ENCODE measurements at regions not wholly inside any gene's neighbourhood (a gene's known extent, or its start where the extent isn't known, plus 50 kb on each side); places are given as distances from the start of the nearest gene placed in this dataset.
A peak's percentile ranks its signal among the peaks of the same experiment; 100 is the strongest.

GRCh38 chr9:108259917-108260675 lies 595.7 kb downstream of the ACTL7B start:
- H2BK5ac ChIP-seq (ENCODE audit: low read depth, low read length, poor library complexity, severe bottlenecking) = no peak overlapping the region
- peak; percentile 40 for DNase-seq
- no peak overlapping the region for H3K4ac ChIP-seq (ENCODE audit: low read depth in 1 of 2, low read length in 2 of 2)
- H3K36me3 ChIP-seq (ENCODE audit: control insufficient read depth in 1 of 2, insufficient read depth in 2 of 2, low read depth in 1 of 2, low read length in 2 of 2) = no peaks in the 10 kb centered on the region
- no peaks in the 10 kb centered on the region for H3K79me1 ChIP-seq (replicated peaks; ENCODE audit: low read length, poor library complexity, severe bottlenecking)
- H2AK5ac ChIP-seq (ENCODE audit: low read length, severe bottlenecking) = no peak overlapping the region
- H2BK12ac ChIP-seq (ENCODE audit: low read length in 2 of 2) = no peak overlapping the region
- no peak overlapping the region for H2BK15ac ChIP-seq (ENCODE audit: low read depth, poor library complexity, severe bottlenecking)
- no peak overlapping the region for H4K91ac ChIP-seq (ENCODE audit: low read length)
- no peak overlapping the region for H3K18ac ChIP-seq (ENCODE audit: low read depth in 1 of 2, low read length in 2 of 2)
- no peak overlapping the region for H4K8ac ChIP-seq (ENCODE audit: low read length)
- H3K4me2 ChIP-seq (ENCODE audit: low read length, poor library complexity, severe bottlenecking) = no peak overlapping the region
- H2BK120ac ChIP-seq (ENCODE audit: low read depth, low read length) = no peak overlapping the region
- 94% methylated on average over 4 of the region's 5 CpGs for WGBS
- no peak overlapping the region for H2AFZ ChIP-seq (ENCODE audit: low read depth, low read length)
- H3K9ac ChIP-seq (ENCODE audit: low read length) = no peak overlapping the region
- no peak overlapping the region for H3K27ac ChIP-seq (ENCODE audit: low read length, poor library complexity, severe bottlenecking)
- no peaks in the 10 kb centered on the region for H3K4me1 ChIP-seq (ENCODE audit: control insufficient read depth, insufficient read depth, low read depth, low read length)
- H3K23ac ChIP-seq (ENCODE audit: low read length in 2 of 2) = no peak overlapping the region
- H3K4me3 ChIP-seq (ENCODE audit: insufficient read depth in 1 of 2, low read depth in 1 of 2, low read length in 2 of 2) = no peak overlapping the region
- no peak overlapping the region for H3K14ac ChIP-seq (ENCODE audit: low read length in 2 of 2)
- no peaks in the 10 kb centered on the region for H3K9me3 ChIP-seq (ENCODE audit: control insufficient read depth, low read length)
- H3K27me3 ChIP-seq (ENCODE audit: control insufficient read depth in 1 of 2, insufficient read depth in 1 of 2, low read length in 2 of 2) = no peaks in the 10 kb centered on the region

- H2AK5ac ChIP-seq (ENCODE audit: low read length, severe bottlenecking) = no peak overlapping the region
- no peak overlapping the region for H2BK120ac ChIP-seq (ENCODE audit: low read depth, low read length)
- H3K4me2 ChIP-seq (ENCODE audit: low read length, poor library complexity, severe bottlenecking) = no peak overlapping the region
- no peak overlapping the region for H4K91ac ChIP-seq (ENCODE audit: low read length)
- H3K27me3 ChIP-seq (ENCODE audit: control insufficient read depth in 1 of 2, insufficient read depth in 1 of 2, low read length in 2 of 2) = no peaks in the 10 kb centered on the region
- no peak overlapping the region for H2BK5ac ChIP-seq (ENCODE audit: low read depth, low read length, poor library complexity, severe bottlenecking)
- no peak overlapping the region for H3K14ac ChIP-seq (ENCODE audit: low read length in 2 of 2)
- no peaks in the 10 kb centered on the region for H3K9me3 ChIP-seq (ENCODE audit: control insufficient read depth, low read length)
- H4K8ac ChIP-seq (ENCODE audit: low read length) = no peak overlapping the region
- no peak overlapping the region for H2BK12ac ChIP-seq (ENCODE audit: low read length in 2 of 2)
- DNase-seq = no peak
- peak overlapping the region in 1 of 2 experiments; percentile 45 for H3K18ac ChIP-seq (ENCODE audit: low read depth in 1 of 2, low read length in 2 of 2)
- no peak overlapping the region for H3K27ac ChIP-seq (ENCODE audit: low read length, poor library complexity, severe bottlenecking)
- H3K4ac ChIP-seq (ENCODE audit: low read depth in 1 of 2, low read length in 2 of 2) = no peak overlapping the region
- H3K23ac ChIP-seq (ENCODE audit: low read length in 2 of 2) = no peak overlapping the region
- no peak overlapping the region for H2BK15ac ChIP-seq (ENCODE audit: low read depth, poor library complexity, severe bottlenecking)
- 89% methylated on average over 1 of the region's 2 CpGs for WGBS
- H3K36me3 ChIP-seq (ENCODE audit: control insufficient read depth in 1 of 2, insufficient read depth in 2 of 2, low read depth in 1 of 2, low read length in 2 of 2) = no peaks in the 10 kb centered on the region
- H3K79me1 ChIP-seq (replicated peaks; ENCODE audit: low read length, poor library complexity, severe bottlenecking) = no peaks in the 10 kb centered on the region
- no peaks in the 10 kb centered on the region for H3K4me1 ChIP-seq (ENCODE audit: control insufficient read depth, insufficient read depth, low read depth, low read length)
- no peak overlapping the region for H3K4me3 ChIP-seq (ENCODE audit: insufficient read depth in 1 of 2, low read depth in 1 of 2, low read length in 2 of 2)
- no peak overlapping the region for H2AFZ ChIP-seq (ENCODE audit: low read depth, low read length)
- H3K9ac ChIP-seq (ENCODE audit: low read length) = no peak overlapping the region
Observed at GRCh38 chr9:108258640-108259039, 597.1 kb downstream of the ACTL7B start.

- Histone ChIP-seq H2BK15ac (ENCODE audit: low read depth, poor library complexity, severe bottlenecking) (no peak overlapping the region), H3K27ac (ENCODE audit: low read length, poor library complexity, severe bottlenecking) (no peak overlapping the region), H3K23ac (ENCODE audit: low read length in 2 of 2) (no peak overlapping the region), H2BK12ac (ENCODE audit: low read length in 2 of 2) (no peak overlapping the region), H3K4ac (ENCODE audit: low read depth in 1 of 2, low read length in 2 of 2) (no peak overlapping the region), H3K18ac (ENCODE audit: low read depth in 1 of 2, low read length in 2 of 2) (no peak overlapping the region), H2BK120ac (ENCODE audit: low read depth, low read length) (no peak overlapping the region), H3K79me1 (replicated peaks; ENCODE audit: low read length, poor library complexity, severe bottlenecking) (no peaks in the 10 kb centered on the region), H3K4me3 (ENCODE audit: insufficient read depth in 1 of 2, low read depth in 1 of 2, low read length in 2 of 2) (no peak overlapping the region), H3K9ac (ENCODE audit: low read length) (no peak overlapping the region), H3K4me2 (ENCODE audit: low read length, poor library complexity, severe bottlenecking) (no peak overlapping the region), H3K14ac (ENCODE audit: low read length in 2 of 2) (no peak overlapping the region), H4K91ac (ENCODE audit: low read length) (no peak overlapping the region), H2AK5ac (ENCODE audit: low read length, severe bottlenecking) (no peak overlapping the region), H4K8ac (ENCODE audit: low read length) (no peak overlapping the region), H3K36me3 (ENCODE audit: control insufficient read depth in 1 of 2, insufficient read depth in 2 of 2, low read depth in 1 of 2, low read length in 2 of 2) (no peaks in the 10 kb centered on the region), H3K27me3 (ENCODE audit: control insufficient read depth in 1 of 2, insufficient read depth in 1 of 2, low read length in 2 of 2) (no peaks in the 10 kb centered on the region), H3K9me3 (ENCODE audit: control insufficient read depth, low read length) (no peaks in the 10 kb centered on the region), H3K4me1 (ENCODE audit: control insufficient read depth, insufficient read depth, low read depth, low read length) (no peaks in the 10 kb centered on the region), H2BK5ac (ENCODE audit: low read depth, low read length, poor library complexity, severe bottlenecking) (no peak overlapping the region), H2AFZ (ENCODE audit: low read depth, low read length) (no peak overlapping the region)
- 71% methylated on average over 1 of the region's 5 CpGs for WGBS
- peak; percentile 40 for DNase-seq
Observed at GRCh38 chr9:108257382-108257781, 598.4 kb downstream of the ACTL7B start.

- Histone ChIP-seq H3K9ac (ENCODE audit: low read length) (no peak overlapping the region), H3K18ac (ENCODE audit: low read depth in 1 of 2, low read length in 2 of 2) (no peak overlapping the region), H2BK15ac (ENCODE audit: low read depth, poor library complexity, severe bottlenecking) (no peak overlapping the region), H3K4me2 (ENCODE audit: low read length, poor library complexity, severe bottlenecking) (no peak overlapping the region), H3K36me3 (ENCODE audit: control insufficient read depth in 1 of 2, insufficient read depth in 2 of 2, low read depth in 1 of 2, low read length in 2 of 2) (no peaks in the 10 kb centered on the region), H3K4me1 (ENCODE audit: control insufficient read depth, insufficient read depth, low read depth, low read length) (no peaks in the 10 kb centered on the region), H3K4ac (ENCODE audit: low read depth in 1 of 2, low read length in 2 of 2) (no peak overlapping the region), H3K23ac (ENCODE audit: low read length in 2 of 2) (no peak overlapping the region), H2BK5ac (ENCODE audit: low read depth, low read length, poor library complexity, severe bottlenecking) (no peak overlapping the region), H3K27me3 (ENCODE audit: control insufficient read depth in 1 of 2, insufficient read depth in 1 of 2, low read length in 2 of 2) (no peaks in the 10 kb centered on the region), H3K27ac (ENCODE audit: low read length, poor library complexity, severe bottlenecking) (no peak overlapping the region), H4K8ac (ENCODE audit: low read length) (no peak overlapping the region), H3K9me3 (ENCODE audit: control insufficient read depth, low read length) (no peaks in the 10 kb centered on the region), H3K14ac (ENCODE audit: low read length in 2 of 2) (no peak overlapping the region), H2AK5ac (ENCODE audit: low read length, severe bottlenecking) (no peak overlapping the region), H3K4me3 (ENCODE audit: insufficient read depth in 1 of 2, low read depth in 1 of 2, low read length in 2 of 2) (no peak overlapping the region), H2BK12ac (ENCODE audit: low read length in 2 of 2) (no peak overlapping the region), H4K91ac (ENCODE audit: low read length) (no peak overlapping the region), H2BK120ac (ENCODE audit: low read depth, low read length) (no peak overlapping the region), H2AFZ (ENCODE audit: low read depth, low read length) (no peak overlapping the region), H3K79me1 (replicated peaks; ENCODE audit: low read length, poor library complexity, severe bottlenecking) (no peaks in the 10 kb centered on the region)
- 100% methylated on average over 1 of the region's 2 CpGs for WGBS
- no peak for DNase-seq
Observed at GRCh38 chr9:108254236-108254635, 601.5 kb downstream of the ACTL7B start.
